Heart left ventricle (tissue), 16 donors: ENCODE measurements at regions not wholly inside any gene's neighbourhood (a gene's known extent, or its start where the extent isn't known, plus 50 kb on each side); places are given as distances from the start of the nearest gene placed in this dataset.

Experiments
- ATAC-seq, 4 donors: fragments of 200-7000 bp; cut with Tn5 transposase; one replicate each; pipeline ENCODE4 v1.9.1; 2020 to 2022; ENCODE audit warnings: moderate library complexity in 4 of 4, mild to moderate bottlenecking in 3 of 4, moderate number of reproducible peaks in 1 of 4
- DNase-seq, 5 donors: peaks; one replicate each; pipeline ENCODE4 v3.0.0-alpha.2; 2020
- H3K27ac ChIP-seq, 12 donors: fragments of 200-600 bp; sonication (generic) in 4 of 12; one replicate each; pipeline versions ENCODE4 v1.5.0 to v1.8.0; 2016 to 2022; ENCODE audit warnings: mild to moderate bottlenecking in 2 of 12
- H3K27me3 ChIP-seq, 9 donors: fragments of 200-600 bp; sonication (generic) in 2 of 9; one replicate each; pipeline versions ENCODE4 v1.5.1 to v1.8.0; 2016 to 2022; ENCODE audit warnings: mild to moderate bottlenecking in 3 of 9
- H3K36me3 ChIP-seq, 9 donors: fragments of 200-600 bp; sonication (generic) in 2 of 9; one replicate each; pipeline versions ENCODE4 v1.5.0 to v1.8.0; 2018 to 2022; ENCODE audit warnings: mild to moderate bottlenecking in 2 of 9
- H3K4me1 ChIP-seq, 12 donors: fragments of 200-600 bp; sonication (generic) in 4 of 12; one replicate each; pipeline versions ENCODE4 v1.5.0 to v1.8.0; 2016 to 2022; ENCODE audit warnings: mild to moderate bottlenecking in 3 of 12
- H3K4me3 ChIP-seq, 12 donors: fragments of 200-600 bp; sonication (generic) in 4 of 12; one replicate each; pipeline versions ENCODE4 v1.5.0 to v1.8.0; 2017 to 2022; ENCODE audit warnings: mild to moderate bottlenecking in 9 of 12, moderate library complexity in 4 of 12
- H3K9me3 ChIP-seq, 12 donors: fragments of 200-600 bp; sonication (generic) in 4 of 12; one replicate each; pipeline versions ENCODE4 v1.5.0 to v1.8.0; 2016 to 2022; ENCODE audit warnings: mild to moderate bottlenecking in 1 of 12
- POLR2A ChIP-seq, 2 donors: fragments of 450-650 bp; IDR thresholded peaks; one replicate each; pipeline ENCODE4 v1.6.1; 2017; ENCODE audit warnings: antibody characterized with exemption in 2 of 2, mild to moderate bottlenecking in 2 of 2, moderate library complexity in 2 of 2
- WGBS, 4 donors: extraction: QIAGEN DNeasy Blood & Tissue Kit in 2 of 4; methylation state at CpG; one replicate each; pipeline versions ENCODE4 v1.1.5 to v1.1.7; 2013 to 2018; 5-methylcytosine and 5-hydroxymethylcytosine counted together
- intact Hi-C, 10 donors: fragments of 100-400 bp; cut with DNase I; formaldehyde crosslinking; loops; one replicate each; pipeline versions ENCODE4 v1.11.1 to v1.14.2; 2022
- TF ChIP-seq, protein P1 (sequence below), 12 donors: fragments of 200-600 bp; sonication (generic) in 4 of 12; IDR thresholded peaks; one replicate each; pipeline versions ENCODE4 v1.5.0 to v1.8.0; 2018 to 2022; ENCODE audit warnings: antibody characterized with exemption in 12 of 12, mild to moderate bottlenecking in 5 of 12
- donor health status: ischemic (EF 13 %, LVEDD 7.1; RV severe dilation, severe dysfunction).
- donor health status: healthy with polysubstance abuse.
- donor health status: DM: no; HTN: yes; CAD: no.
- donor health status: DM: no; HTN: no; CAD: no.
- donor health status: ischemic (EF 25% LVEDD 6.9; RV normal size, moderate dysfunction).
- donor health status: ischemic (EF 25% LVEDD 5.7; RV mildly dilated, moderate dysfunction).
- donor health status: healthy.
- donor health status: DM: yes; HTN: yes; CAD: no.
- donor health status: ischemic (EF 35%, LVEDD 5.7; RV mildly dilated, moderate dysfunction).
- donor health status: nonischemic (EF 11% LVEDD 7.7; RV severe dilation, severe dysfunction).
- donor health status: DM: yes; HTN: yes; CAD: no.
- donor health status: PGD.
- donor health status: ischemic (EF 29% LVEDD 5.4; RV normal size, mild dysfunction).
- donor health status: nonischemic (EF 23%, LVEDD 6.1; RV moderate dilation, normal function).

DNA sequence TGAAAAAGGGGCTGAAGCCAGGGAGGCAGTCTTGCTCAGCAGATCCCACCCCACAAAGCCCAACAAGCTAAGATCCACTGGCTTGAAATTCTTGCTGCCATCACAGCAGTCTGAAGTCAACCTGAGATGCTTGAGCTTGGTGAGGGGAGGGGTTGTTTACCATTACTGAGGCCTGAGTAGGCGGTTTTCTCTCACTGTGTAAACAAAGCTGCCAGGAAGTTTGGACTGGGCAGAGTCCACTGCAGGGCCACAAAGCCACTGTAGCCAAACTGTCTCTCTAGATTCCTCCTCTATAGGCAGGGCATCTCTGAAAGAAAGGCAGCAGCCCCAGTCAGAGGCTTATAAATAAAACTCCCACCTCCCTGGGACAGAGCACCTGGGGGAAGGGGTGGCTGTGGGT, 746.1 kb upstream of the LRRC4C start:
- Histone ChIP-seq H3K36me3 (no peaks in the 10 kb centered on the region), H3K27ac (no peak overlapping the region), H3K9me3 (peaks cover 0 to 6% (median 0%) of the 10 kb centered on the region in 12 donors), H3K27me3 (no peaks in the 10 kb centered on the region), H3K4me1 (no peaks in the 10 kb centered on the region), H3K4me3 (no peak overlapping the region)
- DNase-seq (no peak), ATAC-seq (no peak)
- intact Hi-C loops = no loop called here
- WGBS, 4 donors = 38 to 71% (median 51%) methylated on average over 1 of the region's 1 CpG
- no peak for TF ChIP-seq POLR2A (IDR thresholded peaks at IDR 0.05)
- TF ChIP-seq, protein P1, sequence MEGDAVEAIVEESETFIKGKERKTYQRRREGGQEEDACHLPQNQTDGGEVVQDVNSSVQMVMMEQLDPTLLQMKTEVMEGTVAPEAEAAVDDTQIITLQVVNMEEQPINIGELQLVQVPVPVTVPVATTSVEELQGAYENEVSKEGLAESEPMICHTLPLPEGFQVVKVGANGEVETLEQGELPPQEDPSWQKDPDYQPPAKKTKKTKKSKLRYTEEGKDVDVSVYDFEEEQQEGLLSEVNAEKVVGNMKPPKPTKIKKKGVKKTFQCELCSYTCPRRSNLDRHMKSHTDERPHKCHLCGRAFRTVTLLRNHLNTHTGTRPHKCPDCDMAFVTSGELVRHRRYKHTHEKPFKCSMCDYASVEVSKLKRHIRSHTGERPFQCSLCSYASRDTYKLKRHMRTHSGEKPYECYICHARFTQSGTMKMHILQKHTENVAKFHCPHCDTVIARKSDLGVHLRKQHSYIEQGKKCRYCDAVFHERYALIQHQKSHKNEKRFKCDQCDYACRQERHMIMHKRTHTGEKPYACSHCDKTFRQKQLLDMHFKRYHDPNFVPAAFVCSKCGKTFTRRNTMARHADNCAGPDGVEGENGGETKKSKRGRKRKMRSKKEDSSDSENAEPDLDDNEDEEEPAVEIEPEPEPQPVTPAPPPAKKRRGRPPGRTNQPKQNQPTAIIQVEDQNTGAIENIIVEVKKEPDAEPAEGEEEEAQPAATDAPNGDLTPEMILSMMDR (IDR thresholded peaks at IDR 0.05) = no peak

DNA sequence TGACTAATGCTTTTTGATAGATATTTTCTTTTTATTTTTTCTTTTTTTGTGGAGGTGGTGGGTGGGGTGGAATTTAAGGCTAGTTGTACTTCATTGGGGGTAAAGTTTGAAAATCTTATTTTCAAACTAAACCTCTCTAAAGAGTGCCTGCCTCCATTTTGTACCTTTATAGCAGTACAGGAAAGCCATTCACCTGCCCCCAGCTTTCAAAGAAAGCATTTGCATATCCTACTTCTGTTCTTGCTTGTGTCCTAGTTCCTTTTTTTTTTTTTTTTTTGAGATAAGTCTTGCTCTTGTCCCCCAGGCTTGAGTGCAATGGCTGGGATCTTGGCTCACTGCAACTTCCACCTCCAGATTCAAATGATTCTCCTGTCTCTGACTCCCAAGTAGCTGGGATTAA, 766.2 kb upstream of the LRRC4C start:
- Histone ChIP-seq H3K4me1 (no peaks in the 10 kb centered on the region), H3K36me3 (no peaks in the 10 kb centered on the region), H3K9me3 (peaks cover 0 to 14% (median 0%) of the 10 kb centered on the region in 12 donors), H3K4me3 (no peak overlapping the region), H3K27ac (no peak overlapping the region), H3K27me3 (no peaks in the 10 kb centered on the region)
- TF ChIP-seq, protein P1 (IDR thresholded peaks at IDR 0.05) = no peak
- TF ChIP-seq POLR2A (IDR thresholded peaks at IDR 0.05) = no peak
- DNase-seq (no peak), ATAC-seq (no peak)
- intact Hi-C loops = no loop called here

DNA sequence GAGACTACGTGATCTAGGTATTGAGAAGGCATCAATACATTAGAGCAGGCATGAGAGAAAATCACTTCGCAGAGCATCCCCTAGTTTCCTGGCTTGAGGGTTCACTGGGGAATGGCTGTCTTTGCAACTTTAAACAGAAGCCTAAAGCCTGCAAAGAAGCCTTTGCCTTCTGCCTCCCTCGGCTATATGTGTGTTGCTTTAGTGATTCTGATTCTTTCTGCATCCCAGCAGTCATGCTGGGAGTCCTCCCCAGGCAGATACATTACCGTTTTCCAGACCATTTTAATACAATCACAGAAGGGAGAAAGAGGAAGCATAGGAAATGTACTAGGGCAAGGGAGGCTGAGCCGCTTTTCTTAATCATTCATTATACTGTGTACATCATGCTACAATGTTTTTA, 773.2 kb upstream of the LRRC4C start:
- ATAC-seq (no peak), DNase-seq (no peak)
- no peak for TF ChIP-seq POLR2A (IDR thresholded peaks at IDR 0.05)
- TF ChIP-seq, protein P1 (IDR thresholded peaks at IDR 0.05) = no peak
- Histone ChIP-seq H3K4me1 (no peaks in the 10 kb centered on the region), H3K27ac (no peak overlapping the region), H3K4me3 (no peak overlapping the region), H3K36me3 (no peaks in the 10 kb centered on the region), H3K9me3 (peaks cover 0 to 3% (median 0%) of the 10 kb centered on the region in 12 donors), H3K27me3 (no peaks in the 10 kb centered on the region)
- intact Hi-C loops = no loop called here
- WGBS, 4 donors = 52 to 56% (median 55%) methylated on average over 5 of the region's 5 CpGs

DNA sequence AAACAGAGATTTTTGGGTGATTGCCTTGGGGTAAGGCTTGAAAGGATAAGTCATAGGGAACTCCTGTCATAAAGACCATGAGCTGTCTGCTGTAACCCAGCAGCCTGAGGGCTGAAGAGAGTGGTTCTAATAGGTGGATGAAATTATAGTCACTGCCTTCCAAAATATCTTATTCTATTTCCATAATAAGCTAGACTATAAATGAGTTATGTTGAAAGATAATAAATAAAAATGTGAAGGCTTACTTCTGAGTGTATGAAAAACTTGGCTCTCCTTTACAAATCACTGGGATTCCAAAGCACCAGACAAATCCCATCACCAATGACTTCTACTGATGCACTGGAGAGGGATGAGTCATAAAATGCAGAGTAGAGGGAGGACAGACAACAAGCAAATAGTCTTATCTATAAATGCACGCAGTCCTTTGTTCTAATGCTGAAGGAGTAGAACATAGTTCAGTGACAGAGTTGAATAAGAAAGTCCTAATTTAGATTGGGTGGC, 775.0 kb upstream of the LRRC4C start:
- peaks cover 0 to 3% (median 0%) of the 10 kb centered on the region in 12 donors for H3K9me3 ChIP-seq
- no peak overlapping the region for H3K27ac ChIP-seq
- 34 to 57% (median 55%) methylated on average over 1 of the region's 1 CpG for WGBS, 4 donors
- no peak overlapping the region for H3K4me3 ChIP-seq
- TF ChIP-seq, protein P1 (IDR thresholded peaks at IDR 0.05) = no peak
- no peak for TF ChIP-seq POLR2A (IDR thresholded peaks at IDR 0.05)
- ATAC-seq (no peak), DNase-seq (no peak)
- intact Hi-C loops = no loop called here
- H3K36me3 ChIP-seq = no peaks in the 10 kb centered on the region
- no peaks in the 10 kb centered on the region for H3K27me3 ChIP-seq
- no peaks in the 10 kb centered on the region for H3K4me1 ChIP-seq
